Endothelial cell of umbilical vein (primary cell): ENCODE measurements at regions not wholly inside any gene's neighbourhood (a gene's known extent, or its start where the extent isn't known, plus 50 kb on each side); places are given as distances from the start of the nearest gene placed in this dataset.

Source experiments
- BruUV-seq: library from RNA; stranded (reverse); fragments of 400-500 nt; replicated peaks from 2 replicates; lab custom pipeline; 2021; lab: Mats Ljungman, UMichigan
- CTCF ChIA-PET: fragments of 300-600, 350-600 bp; sonication (Branson Sonifier 250); formaldehyde crosslinking; loops from one replicate; lab custom pipeline; 2021; ENCODE audit warnings: antibody characterized with exemption, inconsistent platforms; lab: Charles Lee
- POLR2A ChIA-PET: fragments of 300-600, 350-600 bp; sonication (Branson Sonifier 250); formaldehyde crosslinking; loops from one replicate; lab custom pipeline; 2021; ENCODE audit warnings: antibody characterized with exemption, inconsistent platforms; lab: Charles Lee
- DNase-seq: peaks from one replicate; pipeline ENCODE4 v3.0.0-alpha.2; 2011; ENCODE audit warnings: low read depth, low spot score
- FAIRE-seq: peaks from 2 replicates; lab custom pipeline; 2011; peaks lifted over from hg19 to GRCh38; lab: Jason Lieb, UNC
- H2AFZ ChIP-seq: 2 replicates; pipeline ENCODE4 v1.6.0; 2012; ENCODE audit warnings: low read depth, low read length, control low read depth, inconsistent platforms
- H3K27ac ChIP-seq: 2 replicates; pipeline ENCODE4 v1.5.1; 2011; ENCODE audit warnings: low read depth, mild to moderate bottlenecking, control low read depth, low read length, moderate library complexity; ENCODE audit not compliant: insufficient read depth
- H3K27me3 ChIP-seq, 2 experiments: 2 replicates each; pipeline versions ENCODE4 v1.6.0 to v1.6.1; 2011; ENCODE audit warnings: low read length in 2 of 2, mixed read lengths in 1 of 2; ENCODE audit not compliant: control insufficient read depth in 2 of 2, insufficient read depth in 2 of 2
- H3K36me3 ChIP-seq, 2 experiments: 2 replicates in 1 of 2; 3 replicates in 1 of 2; pipeline ENCODE4 v1.5.1; 2011; ENCODE audit warnings: low read length in 2 of 2, mild to moderate bottlenecking in 1 of 2, moderate library complexity in 1 of 2; ENCODE audit not compliant: control insufficient read depth in 2 of 2, insufficient read depth in 2 of 2; ENCODE audit errors: extremely low read depth in 1 of 2
- H3K4me1 ChIP-seq: 3 replicates; pipeline ENCODE4 v1.5.1; 2011; ENCODE audit warnings: mild to moderate bottlenecking, low read length; ENCODE audit not compliant: control insufficient read depth, insufficient read depth; ENCODE audit errors: extremely low read depth
- H3K4me2 ChIP-seq: 2 replicates; pipeline ENCODE4 v1.6.1; 2011; ENCODE audit warnings: low read length, control low read depth, mixed read lengths; ENCODE audit not compliant: insufficient read depth
- H3K4me3 ChIP-seq, 3 experiments: fragments of 200-600 bp in 1 of 3; sonication (generic), shearing (Covaris generic) in 1 of 3; replicated peaks in 1 of 3; 2 replicates each; pipeline ENCODE4 v1.5.1; 2011 to 2016; ENCODE audit warnings: control low read depth in 3 of 3, low read length in 3 of 3, mild to moderate bottlenecking in 2 of 3, inconsistent platforms in 1 of 3, low read depth in 1 of 3, moderate library complexity in 1 of 3; ENCODE audit not compliant: insufficient read depth in 1 of 3
- H3K79me2 ChIP-seq: 2 replicates; pipeline ENCODE4 v1.6.0; 2012; ENCODE audit warnings: low read length, inconsistent platforms; ENCODE audit not compliant: control insufficient read depth, insufficient read depth
- H3K9ac ChIP-seq: replicated peaks from 2 replicates; pipeline ENCODE3; 2011; ENCODE audit warnings: low read length, control low read depth; ENCODE audit not compliant: insufficient read depth; ENCODE audit errors: extremely low read depth
- H3K9me1 ChIP-seq: replicated peaks from 3 replicates; pipeline ENCODE4 v1.6.0; 2011; ENCODE audit warnings: mild to moderate bottlenecking, low read length; ENCODE audit not compliant: control insufficient read depth, insufficient read depth; ENCODE audit errors: extremely low read depth
- H3K9me3 ChIP-seq: replicated peaks from 2 replicates; pipeline ENCODE4 v1.5.1; 2012; ENCODE audit warnings: low read length, inconsistent platforms; ENCODE audit not compliant: control insufficient read depth, insufficient read depth
- H4K20me1 ChIP-seq: replicated peaks from 2 replicates; pipeline ENCODE3; 2011; ENCODE audit warnings: mild to moderate bottlenecking, low read length; ENCODE audit not compliant: control insufficient read depth, insufficient read depth; ENCODE audit errors: extremely low read depth
- CTCF ChIP-seq, 2 donors: IDR thresholded peaks; 1 replicate in 1 of 2; 2 replicates in 1 of 2; pipeline ENCODE4 v1.5.1; 2011; ENCODE audit warnings: low read length in 2 of 2, mild to moderate bottlenecking in 2 of 2, moderate library complexity in 2 of 2, control low read depth in 1 of 2, inconsistent platforms in 1 of 2, low read depth in 1 of 2; ENCODE audit not compliant: insufficient read depth in 1 of 2; ENCODE audit errors: extremely low read depth in 1 of 2
- EZH2 ChIP-seq: IDR thresholded peaks from 2 replicates; pipeline ENCODE4 v1.6.1; 2012; ENCODE audit warnings: borderline replicate concordance, low read depth, mild to moderate bottlenecking, moderate library complexity, low read length, inconsistent platforms; ENCODE audit not compliant: severe bottlenecking
- FOS ChIP-seq: IDR thresholded peaks from 2 replicates; pipeline ENCODE4 v1.6.1; 2011; ENCODE audit warnings: mild to moderate bottlenecking, low read length, moderate library complexity, borderline replicate concordance; ENCODE audit not compliant: insufficient read depth
- GATA2 ChIP-seq: IDR thresholded peaks from 2 replicates; pipeline ENCODE4 v1.7.0; 2011; ENCODE audit warnings: low read depth, mild to moderate bottlenecking, moderate library complexity, mixed read lengths, low read length; ENCODE audit not compliant: insufficient read length, insufficient read depth
- JUN ChIP-seq: IDR thresholded peaks from 2 replicates; pipeline ENCODE4 v1.6.1; 2011; ENCODE audit warnings: borderline replicate concordance, low read depth; ENCODE audit not compliant: insufficient read length, insufficient read depth
- MYC ChIP-seq: IDR thresholded peaks from one replicate; pipeline ENCODE4 v1.6.1; 2011; ENCODE audit warnings: mild to moderate bottlenecking, low read depth, low read length
- POLR2A ChIP-seq: IDR thresholded peaks from 2 replicates; pipeline ENCODE4 v1.6.1; 2012; ENCODE audit warnings: low read depth, mild to moderate bottlenecking, control low read depth, low read length
- POLR2AphosphoS5 ChIP-seq: IDR thresholded peaks from 2 replicates; pipeline ENCODE4 v1.6.1; 2012; ENCODE audit warnings: low read depth, mild to moderate bottlenecking, control low read depth, low read length, moderate library complexity; ENCODE audit not compliant: insufficient read depth
- dilution Hi-C: fragments of 300-500 bp; cut with MboI; formaldehyde crosslinking; loops from one replicate; pipeline ENCODE4 v1.15.0; 2019; ENCODE audit warnings: low sequenced_read_pairs; ENCODE audit not compliant: extremely low pct_ligation_motif_present
- intact Hi-C: fragments of 100-400 bp; cut with micrococcal nuclease; formaldehyde crosslinking; loops from one replicate; pipeline ENCODE4 v1.10.0; 2022
- TF ChIP-seq, protein P1 (sequence below): IDR thresholded peaks from 2 replicates; pipeline ENCODE4 v1.6.1; 2011; ENCODE audit not compliant: insufficient read depth, insufficient read length

- Histone ChIP-seq H3K4me2 (no peak overlapping the region), H3K9me3 (no peaks in the 10 kb centered on the region), H3K4me3 (no peak overlapping the region), H3K79me2 (no peaks in the 10 kb centered on the region), H3K27ac (no peak overlapping the region), H3K27me3 (no peaks in the 10 kb centered on the region), H4K20me1 (no peaks in the 10 kb centered on the region), H3K4me1 (no peaks in the 10 kb centered on the region), H3K9ac (no peak overlapping the region), H3K36me3 (no peaks in the 10 kb centered on the region), H3K9me1 (no peaks in the 10 kb centered on the region), H2AFZ (no peak overlapping the region)
- no TSS peak for BruUV-seq
- POLR2A ChIA-PET = no interaction called here
- CTCF ChIA-PET = no interaction called here
- intact Hi-C loops (no loop called here), dilution Hi-C loops (no loop called here)
- FAIRE-seq (no peak), DNase-seq (no peak)
- no peak for TF ChIP-seq FOS
These were observed 207.6 kb downstream of the THBS2 start for GRCh38 chr6:169046021-169046420.

GRCh38 chr6:169045486-169045885 is 208.2 kb downstream of the THBS2 start:
- no peak for TF ChIP-seq GATA2
- no peak for TF ChIP-seq EZH2
- TF ChIP-seq POLR2A = no peak
- no peak for TF ChIP-seq POLR2AphosphoS5
- TF ChIP-seq, protein P1, sequence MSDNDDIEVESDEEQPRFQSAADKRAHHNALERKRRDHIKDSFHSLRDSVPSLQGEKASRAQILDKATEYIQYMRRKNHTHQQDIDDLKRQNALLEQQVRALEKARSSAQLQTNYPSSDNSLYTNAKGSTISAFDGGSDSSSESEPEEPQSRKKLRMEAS = no peak
- no peak for TF ChIP-seq FOS
- no peak for TF ChIP-seq CTCF (IDR thresholded peaks at IDR 0.05; ENCODE audit: extremely low read depth in 1 of 2, insufficient read depth in 1 of 2, low read depth in 1 of 2, low read length in 2 of 2)
- TF ChIP-seq MYC = no peak
- TF ChIP-seq JUN = no peak
- Histone ChIP-seq H3K27ac (no peak overlapping the region), H3K9me3 (no peaks in the 10 kb centered on the region), H3K36me3 (no peaks in the 10 kb centered on the region), H2AFZ (no peak overlapping the region), H3K79me2 (no peaks in the 10 kb centered on the region), H4K20me1 (no peaks in the 10 kb centered on the region), H3K27me3 (no peaks in the 10 kb centered on the region), H3K9me1 (no peaks in the 10 kb centered on the region), H3K4me3 (no peak overlapping the region), H3K4me1 (no peaks in the 10 kb centered on the region), H3K4me2 (no peak overlapping the region), H3K9ac (no peak overlapping the region)
- no peak for FAIRE-seq
- no peak for DNase-seq
- intact Hi-C loops (no loop called here), dilution Hi-C loops (no loop called here)
- BruUV-seq = no TSS peak
- CTCF ChIA-PET = no interaction called here
- POLR2A ChIA-PET = no interaction called here
